ENCODE measurements at regions not wholly inside any gene's neighbourhood (a gene's known extent, or its start where the extent isn't known, plus 50 kb on each side); places are given as distances from the start of the nearest gene placed in this dataset.
A peak's percentile ranks its signal among the peaks of the same experiment; 100 is the strongest.

DNA sequence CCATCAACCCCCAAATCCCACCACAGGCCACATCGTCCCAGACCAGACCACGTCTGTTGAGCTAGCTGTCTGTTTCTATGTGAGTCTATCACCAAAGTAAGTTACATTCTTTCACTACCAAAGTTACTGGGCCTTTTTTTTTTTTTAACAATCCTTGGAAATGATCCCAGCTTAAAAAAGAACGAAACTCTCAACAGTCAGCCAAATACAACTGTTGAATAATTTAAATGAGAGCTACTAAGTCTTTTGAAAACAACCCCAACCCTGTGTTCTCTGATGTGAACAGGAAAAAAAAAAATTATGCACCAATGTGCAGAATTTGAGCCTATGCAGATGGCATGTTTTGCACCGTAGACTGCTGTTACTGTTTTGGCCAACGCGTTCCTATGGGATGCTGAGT is 134.0 kb upstream of the ETS2 start:
- peaks cover 14% of the 10 kb centered on the region for H3K27me3 ChIP-seq (ENCODE audit: control insufficient read depth, insufficient read depth, low read length)
- DNase-seq (ENCODE audit: low read depth) = no peak
- TF ChIP-seq, protein P1, sequence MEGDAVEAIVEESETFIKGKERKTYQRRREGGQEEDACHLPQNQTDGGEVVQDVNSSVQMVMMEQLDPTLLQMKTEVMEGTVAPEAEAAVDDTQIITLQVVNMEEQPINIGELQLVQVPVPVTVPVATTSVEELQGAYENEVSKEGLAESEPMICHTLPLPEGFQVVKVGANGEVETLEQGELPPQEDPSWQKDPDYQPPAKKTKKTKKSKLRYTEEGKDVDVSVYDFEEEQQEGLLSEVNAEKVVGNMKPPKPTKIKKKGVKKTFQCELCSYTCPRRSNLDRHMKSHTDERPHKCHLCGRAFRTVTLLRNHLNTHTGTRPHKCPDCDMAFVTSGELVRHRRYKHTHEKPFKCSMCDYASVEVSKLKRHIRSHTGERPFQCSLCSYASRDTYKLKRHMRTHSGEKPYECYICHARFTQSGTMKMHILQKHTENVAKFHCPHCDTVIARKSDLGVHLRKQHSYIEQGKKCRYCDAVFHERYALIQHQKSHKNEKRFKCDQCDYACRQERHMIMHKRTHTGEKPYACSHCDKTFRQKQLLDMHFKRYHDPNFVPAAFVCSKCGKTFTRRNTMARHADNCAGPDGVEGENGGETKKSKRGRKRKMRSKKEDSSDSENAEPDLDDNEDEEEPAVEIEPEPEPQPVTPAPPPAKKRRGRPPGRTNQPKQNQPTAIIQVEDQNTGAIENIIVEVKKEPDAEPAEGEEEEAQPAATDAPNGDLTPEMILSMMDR (IDR thresholded peaks at IDR 0.05; ENCODE audit: insufficient read depth, low read length, poor library complexity, severe bottlenecking) = no peak
- H3K4me3 ChIP-seq (ENCODE audit: low read depth, low read length) = no peak overlapping the region
- no peaks in the 10 kb centered on the region for H3K36me3 ChIP-seq (ENCODE audit: control insufficient read depth, insufficient read depth, low read length)

DNA sequence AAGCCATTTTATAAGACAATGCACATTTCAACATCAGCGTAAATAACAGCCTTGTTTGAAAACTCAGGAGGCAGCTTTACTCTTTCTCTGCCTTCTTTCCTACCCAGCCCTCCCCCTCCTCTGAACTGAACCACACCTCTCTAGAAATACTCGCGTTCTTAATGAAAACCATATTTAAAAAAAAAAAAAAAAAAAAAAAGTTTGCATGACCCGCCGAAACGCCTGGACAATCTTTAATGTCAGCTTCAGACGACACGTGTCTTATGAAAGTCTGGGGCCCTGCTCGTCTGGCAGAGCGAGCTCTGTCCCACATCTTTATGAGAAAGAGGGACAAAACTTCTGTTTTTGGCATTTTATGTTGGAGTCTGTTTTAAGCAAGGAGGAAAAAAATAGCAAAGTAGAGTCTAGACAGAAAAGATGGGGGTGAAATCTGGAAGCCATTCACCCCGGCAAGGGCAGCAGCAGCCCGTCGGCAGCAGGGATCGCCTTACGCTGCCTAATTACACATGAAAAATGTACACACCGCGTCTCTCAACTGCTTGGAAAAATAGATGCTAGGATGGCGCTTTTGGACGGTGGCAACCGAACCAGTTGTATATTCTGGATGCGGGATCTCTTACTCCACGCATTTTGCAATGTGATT is 130.4 kb upstream of the ETS2 start:
- DNase-seq (ENCODE audit: low read depth) = no peak
- peaks cover 4% of the 10 kb centered on the region for H3K27me3 ChIP-seq (ENCODE audit: control insufficient read depth, insufficient read depth, low read length)
- TF ChIP-seq, protein P1 (IDR thresholded peaks at IDR 0.05; ENCODE audit: insufficient read depth, low read length, poor library complexity, severe bottlenecking) = no peak
- H3K36me3 ChIP-seq (ENCODE audit: control insufficient read depth, insufficient read depth, low read length) = no peaks in the 10 kb centered on the region
- no peak overlapping the region for H3K4me3 ChIP-seq (ENCODE audit: low read depth, low read length)

DNA sequence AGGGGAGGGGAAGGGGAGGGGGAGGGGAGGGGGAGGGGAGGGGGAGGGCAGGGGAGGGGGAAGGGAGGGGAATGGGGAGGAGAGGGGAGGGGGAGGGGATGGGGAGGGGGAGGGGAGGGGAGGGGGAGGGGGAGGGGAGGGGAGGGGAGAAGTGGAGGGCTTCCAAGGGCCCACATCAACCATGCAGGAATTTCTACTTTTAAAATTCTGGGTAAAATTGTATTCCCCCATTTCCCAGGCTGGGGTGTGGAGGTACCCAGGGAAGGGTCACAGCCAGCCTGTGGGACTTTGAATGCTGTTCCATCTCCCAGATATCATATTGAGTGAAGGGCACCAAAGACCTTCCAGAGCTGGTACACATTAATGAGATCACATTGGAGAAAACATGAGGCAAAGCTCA is 126.9 kb upstream of the ETS2 start:
- Histone ChIP-seq H3K27me3 (ENCODE audit: control insufficient read depth, insufficient read depth, low read length) (peaks cover 8% of the 10 kb centered on the region), H3K36me3 (ENCODE audit: control insufficient read depth, insufficient read depth, low read length) (no peaks in the 10 kb centered on the region), H3K4me3 (ENCODE audit: low read depth, low read length) (no peak overlapping the region)
- TF ChIP-seq, protein P1 (IDR thresholded peaks at IDR 0.05; ENCODE audit: insufficient read depth, low read length, poor library complexity, severe bottlenecking) = no peak
- DNase-seq (ENCODE audit: low read depth) = no peak

DNA sequence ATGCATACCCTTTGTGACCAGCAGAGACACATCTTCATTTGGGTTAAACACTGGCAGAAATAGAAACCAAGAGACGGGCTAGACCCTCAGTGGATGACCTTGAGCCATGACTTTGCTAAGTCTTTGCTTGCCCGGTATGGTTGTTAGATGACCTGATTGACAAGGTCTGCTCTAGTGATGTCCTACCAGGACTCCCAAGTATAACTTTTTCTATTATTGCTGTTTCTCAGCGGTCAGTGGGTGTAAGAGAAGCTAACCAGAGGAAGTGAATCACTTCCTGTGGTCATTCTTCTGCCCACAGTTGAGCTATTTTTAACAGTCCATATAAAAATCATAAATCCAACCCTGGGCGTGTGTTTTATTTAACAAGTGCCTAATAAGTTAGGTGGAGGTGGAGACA is 126.2 kb upstream of the ETS2 start:
- Histone ChIP-seq H3K4me3 (ENCODE audit: low read depth, low read length) (no peak overlapping the region), H3K36me3 (ENCODE audit: control insufficient read depth, insufficient read depth, low read length) (no peaks in the 10 kb centered on the region), H3K27me3 (ENCODE audit: control insufficient read depth, insufficient read depth, low read length) (peaks cover 8% of the 10 kb centered on the region)
- DNase-seq (ENCODE audit: low read depth) = peak; percentile 25
- TF ChIP-seq, protein P1 (IDR thresholded peaks at IDR 0.05; ENCODE audit: insufficient read depth, low read length, poor library complexity, severe bottlenecking) = no peak

DNA sequence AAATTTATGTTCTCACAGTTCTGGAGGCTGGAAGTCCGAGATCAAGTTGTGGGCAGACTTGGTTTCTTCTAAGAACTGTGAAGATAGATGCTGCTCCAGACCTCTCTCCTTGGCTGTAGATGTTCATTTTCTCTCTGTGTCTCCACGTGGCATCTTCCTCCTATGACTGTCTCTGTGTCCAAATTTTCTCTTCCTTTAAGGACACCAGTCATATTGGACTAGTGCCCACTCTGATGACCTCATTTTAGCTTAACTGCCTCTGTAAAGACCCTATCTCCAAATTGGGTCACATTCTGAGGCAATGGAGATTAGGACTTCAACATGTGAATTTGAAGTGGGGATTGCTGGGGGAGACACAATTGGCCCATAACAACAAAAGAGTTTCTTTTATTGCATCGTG is 125.3 kb upstream of the ETS2 start:
- DNase-seq (ENCODE audit: low read depth) = no peak
- H3K27me3 ChIP-seq (ENCODE audit: control insufficient read depth, insufficient read depth, low read length) = peaks cover 7% of the 10 kb centered on the region

More for the DNA sequence above, 125.3 kb upstream of the ETS2 start:
- H3K36me3 ChIP-seq (ENCODE audit: control insufficient read depth, insufficient read depth, low read length) = no peaks in the 10 kb centered on the region
- H3K4me3 ChIP-seq (ENCODE audit: low read depth, low read length) = no peak overlapping the region
- TF ChIP-seq, protein P1 (IDR thresholded peaks at IDR 0.05; ENCODE audit: insufficient read depth, low read length, poor library complexity, severe bottlenecking) = no peak
